Tibial artery (tissue), 4 donors: ENCODE measurements at regions not wholly inside any gene's neighbourhood (a gene's known extent, or its start where the extent isn't known, plus 50 kb on each side); places are given as distances from the start of the nearest gene placed in this dataset.
"Not testable (repeated sequence)": the region's sequence is repeated elsewhere in the genome, so short reads cannot be mapped to it uniquely, and the experiment has no call there.

Experiments used
- DNase-seq, 2 donors: peaks; one replicate each; pipeline ENCODE4 v3.0.0-alpha.2; 2019
- H3K27ac ChIP-seq, 2 donors: fragments of 200-600 bp; sonication (generic) in 1 of 2; 1 replicate in 1 of 2; 2 replicates in 1 of 2; pipeline ENCODE4 v1.5.1; 2018 to 2019; ENCODE audit warnings: mild to moderate bottlenecking in 1 of 2
- H3K27me3 ChIP-seq, 2 donors: fragments of 200-600 bp; sonication (generic) in 1 of 2; one replicate each; pipeline versions ENCODE4 v1.5.1 to v1.6.0; 2016 to 2019
- H3K36me3 ChIP-seq, 3 donors: fragments of 200-600 bp; sonication (generic) in 2 of 3; one replicate each; pipeline ENCODE4 v1.5.1; 2016 to 2019; ENCODE audit warnings: mild to moderate bottlenecking in 2 of 3
- H3K4me1 ChIP-seq, 4 donors: fragments of 200-600 bp; sonication (generic) in 2 of 4; 1 replicate in 3 of 4; 2 replicates in 1 of 4; pipeline ENCODE4 v1.5.1; 2016 to 2019
- H3K4me3 ChIP-seq, 2 donors: fragments of 200-600 bp; sonication (generic) in 1 of 2; 1 replicate in 1 of 2; 2 replicates in 1 of 2; pipeline ENCODE4 v1.5.1; 2018 to 2019; ENCODE audit warnings: mild to moderate bottlenecking in 2 of 2
- H3K9me3 ChIP-seq, 3 donors: fragments of 200-600 bp; sonication (generic) in 1 of 3; one replicate each; pipeline ENCODE4 v1.5.1; 2016 to 2019
- intact Hi-C: fragments of 100-400 bp; cut with DNase I; formaldehyde crosslinking; loops from one replicate; pipeline ENCODE4 v1.15.0; 2023; ENCODE audit warnings: low total_unique reads
- TF ChIP-seq, protein P1 (sequence below), 2 experiments: fragments of 200-600 bp in 1 of 2; fragments of 450-650 bp in 1 of 2; IDR thresholded peaks; one replicate each; pipeline ENCODE4 v1.5.1; 2017 to 2019; ENCODE audit warnings: antibody characterized with exemption in 2 of 2, mild to moderate bottlenecking in 1 of 2, moderate library complexity in 1 of 2

DNA sequence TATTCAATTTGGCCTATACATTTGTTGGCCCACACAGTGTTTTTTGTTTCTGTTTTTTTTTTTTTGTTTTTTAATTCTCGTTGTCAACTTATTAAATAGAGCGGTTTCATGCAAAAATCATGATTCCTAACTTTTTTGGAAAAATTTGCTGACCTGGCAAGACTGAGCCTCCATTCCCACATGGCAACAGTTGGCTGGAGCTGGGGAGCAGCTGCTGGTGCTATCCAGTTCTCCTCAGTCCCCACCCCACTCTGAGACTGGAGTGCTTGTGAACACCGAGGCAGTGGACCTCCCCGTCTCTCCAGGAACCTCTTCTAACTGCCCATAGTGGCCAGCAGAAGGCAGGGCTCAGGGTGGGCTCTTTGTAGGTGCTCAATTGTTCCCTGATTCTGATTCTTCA lies 95.7 kb upstream of the OTUD4 start:
- Histone ChIP-seq H3K27me3 (no peaks in the 10 kb centered on the region), H3K27ac (no peak overlapping the region), H3K36me3 (no peaks in the 10 kb centered on the region), H3K4me1 (peaks cover 0 to 14% (median 0%) of the 10 kb centered on the region in 4 donors), H3K9me3 (no peaks in the 10 kb centered on the region), H3K4me3 (no peak overlapping the region)
- TF ChIP-seq, protein P1, sequence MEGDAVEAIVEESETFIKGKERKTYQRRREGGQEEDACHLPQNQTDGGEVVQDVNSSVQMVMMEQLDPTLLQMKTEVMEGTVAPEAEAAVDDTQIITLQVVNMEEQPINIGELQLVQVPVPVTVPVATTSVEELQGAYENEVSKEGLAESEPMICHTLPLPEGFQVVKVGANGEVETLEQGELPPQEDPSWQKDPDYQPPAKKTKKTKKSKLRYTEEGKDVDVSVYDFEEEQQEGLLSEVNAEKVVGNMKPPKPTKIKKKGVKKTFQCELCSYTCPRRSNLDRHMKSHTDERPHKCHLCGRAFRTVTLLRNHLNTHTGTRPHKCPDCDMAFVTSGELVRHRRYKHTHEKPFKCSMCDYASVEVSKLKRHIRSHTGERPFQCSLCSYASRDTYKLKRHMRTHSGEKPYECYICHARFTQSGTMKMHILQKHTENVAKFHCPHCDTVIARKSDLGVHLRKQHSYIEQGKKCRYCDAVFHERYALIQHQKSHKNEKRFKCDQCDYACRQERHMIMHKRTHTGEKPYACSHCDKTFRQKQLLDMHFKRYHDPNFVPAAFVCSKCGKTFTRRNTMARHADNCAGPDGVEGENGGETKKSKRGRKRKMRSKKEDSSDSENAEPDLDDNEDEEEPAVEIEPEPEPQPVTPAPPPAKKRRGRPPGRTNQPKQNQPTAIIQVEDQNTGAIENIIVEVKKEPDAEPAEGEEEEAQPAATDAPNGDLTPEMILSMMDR (IDR thresholded peaks at IDR 0.05), result no peak
- intact Hi-C loops, result no loop called here
- DNase-seq, result no peak

DNA sequence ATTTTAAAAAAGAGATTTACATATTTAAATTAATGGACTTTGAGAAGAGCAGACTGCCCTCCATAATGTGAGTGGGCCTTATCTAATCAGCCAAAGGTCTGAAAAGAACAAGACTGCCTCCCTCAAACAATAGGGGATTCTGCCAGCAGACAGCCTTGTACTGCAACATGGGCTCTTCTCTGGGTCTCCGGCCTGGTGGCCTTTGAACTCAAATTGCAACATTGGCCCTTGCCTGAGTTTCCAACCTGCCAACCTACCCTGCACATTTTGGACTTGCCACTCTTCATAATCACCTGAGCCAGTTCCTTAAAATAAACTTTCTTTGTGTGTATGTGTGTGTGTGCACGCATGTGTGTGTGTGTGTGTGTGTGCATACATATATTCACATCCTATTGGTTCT lies 90.8 kb upstream of the OTUD4 start:
- no peak overlapping the region for H3K4me3 ChIP-seq
- H3K27me3 ChIP-seq, result no peaks in the 10 kb centered on the region
- H3K27ac ChIP-seq, result no peak overlapping the region
- H3K4me1 ChIP-seq, result no peaks in the 10 kb centered on the region
- no peaks in the 10 kb centered on the region for H3K36me3 ChIP-seq
- intact Hi-C loops, result no loop called here
- TF ChIP-seq, protein P1 (IDR thresholded peaks at IDR 0.05), result no peak
- DNase-seq, result no peak
- H3K9me3 ChIP-seq, result no peaks in the 10 kb centered on the region

DNA sequence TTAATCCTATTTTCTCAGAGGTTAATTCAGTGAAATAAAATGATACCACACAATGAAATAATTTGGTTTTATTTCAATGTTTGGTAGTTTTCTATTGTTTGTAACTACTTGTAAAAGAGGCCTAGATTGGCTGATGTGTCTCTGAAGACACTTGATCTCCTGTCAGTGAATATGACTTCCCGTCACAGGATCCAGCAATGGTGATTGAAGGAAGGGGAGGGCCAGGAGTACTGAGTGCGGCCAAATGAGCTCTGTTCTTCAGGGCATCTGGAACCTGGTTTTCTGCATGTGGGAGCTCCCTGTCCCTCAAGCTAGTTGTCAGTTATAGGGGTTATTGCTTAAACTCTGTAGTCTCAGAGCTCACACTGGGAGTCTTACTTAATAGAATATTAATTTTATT lies 86.5 kb upstream of the OTUD4 start:
- no peak overlapping the region for H3K27ac ChIP-seq
- intact Hi-C loops, result no loop called here
- no peaks in the 10 kb centered on the region for H3K36me3 ChIP-seq
- no peak for DNase-seq
- no peaks in the 10 kb centered on the region for H3K9me3 ChIP-seq
- no peaks in the 10 kb centered on the region for H3K4me1 ChIP-seq
- TF ChIP-seq, protein P1 (IDR thresholded peaks at IDR 0.05), result no peak
- H3K4me3 ChIP-seq, result no peak overlapping the region
- no peaks in the 10 kb centered on the region for H3K27me3 ChIP-seq

DNA sequence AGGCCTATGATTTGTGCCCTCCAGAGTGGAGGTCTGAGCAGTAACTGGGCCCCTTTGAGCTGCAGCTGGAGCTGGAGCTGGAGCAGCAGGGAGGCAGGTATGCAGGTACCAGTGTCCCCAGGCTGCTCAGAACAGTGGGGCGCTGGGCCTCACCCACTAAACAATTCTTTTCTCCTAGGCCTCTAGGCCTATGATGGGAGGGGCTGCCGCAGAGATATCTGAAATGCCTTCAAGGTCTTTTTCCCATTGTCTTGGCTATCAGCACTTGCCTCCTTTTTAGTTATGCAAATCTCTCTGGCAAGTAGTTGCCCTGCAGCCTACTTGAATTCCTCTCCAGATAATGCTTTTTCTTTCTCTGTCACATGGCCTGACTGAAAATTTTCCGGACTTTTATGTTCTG lies 79.7 kb upstream of the OTUD4 start:
- Histone ChIP-seq H3K4me3 (no peak overlapping the region), H3K4me1 (no peaks in the 10 kb centered on the region), H3K27ac (no peak overlapping the region), H3K36me3 (no peaks in the 10 kb centered on the region), H3K9me3 (peaks cover 0 to 11% (median 0%) of the 10 kb centered on the region in 3 donors), H3K27me3 (no peaks in the 10 kb centered on the region)
- intact Hi-C loops, result no loop called here
- DNase-seq, result no peak
- TF ChIP-seq, protein P1 (IDR thresholded peaks at IDR 0.05), result no peak

DNA sequence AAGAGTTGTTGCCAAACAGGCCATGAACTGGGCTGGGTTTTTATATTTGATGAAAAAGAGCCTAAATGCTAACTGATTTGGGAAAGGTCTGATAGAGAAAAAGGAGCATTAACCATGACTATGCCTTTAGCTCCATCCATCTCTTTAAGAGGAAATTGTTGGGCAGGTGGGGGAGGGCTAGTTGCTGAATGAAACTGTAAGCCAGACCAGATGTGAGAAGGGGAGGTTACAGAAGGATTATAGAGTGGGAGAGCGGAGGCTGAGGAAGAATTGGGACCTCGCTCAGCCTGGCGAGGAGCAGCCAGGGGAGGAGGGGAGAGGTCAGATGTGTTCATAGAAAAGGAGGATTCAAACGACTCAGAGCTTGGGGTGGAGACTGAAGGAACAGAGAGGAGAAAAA lies 74.9 kb upstream of the OTUD4 start:
- H3K36me3 ChIP-seq, intact Hi-C loops, H3K27me3 ChIP-seq, H3K4me1 ChIP-seq, H3K4me3 ChIP-seq, DNase-seq, H3K27ac ChIP-seq, H3K9me3 ChIP-seq: not testable (repeated sequence)

DNA sequence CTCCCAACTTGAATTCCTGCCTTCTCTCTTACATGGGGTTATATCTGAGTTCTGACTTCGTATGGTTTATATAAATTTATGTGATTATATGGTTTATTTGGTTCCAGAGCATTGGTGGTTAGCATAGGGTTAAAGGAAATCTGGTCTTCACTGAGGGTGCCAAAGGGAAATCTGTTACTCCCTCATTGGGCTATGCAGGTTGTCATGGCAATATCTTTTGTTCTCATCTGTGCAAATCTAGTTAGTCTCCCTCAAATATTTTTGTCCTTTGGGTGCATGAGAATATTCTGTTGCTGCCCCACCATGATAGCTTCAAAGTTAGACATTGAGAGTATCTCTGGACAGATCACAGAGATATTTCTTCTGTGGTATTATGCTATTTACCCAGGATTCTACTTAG lies 71.8 kb upstream of the OTUD4 start:
- no peak for DNase-seq

More for the DNA sequence above, 71.8 kb upstream of the OTUD4 start:
- Histone ChIP-seq H3K36me3 (no peaks in the 10 kb centered on the region), H3K4me3 (no peak overlapping the region), H3K4me1 (no peaks in the 10 kb centered on the region), H3K27me3 (no peaks in the 10 kb centered on the region), H3K9me3 (no peaks in the 10 kb centered on the region), H3K27ac (no peak overlapping the region)
- intact Hi-C loops, result no loop called here
- TF ChIP-seq, protein P1 (IDR thresholded peaks at IDR 0.05), result no peak
